ENCODE measurements at regions not wholly inside any gene's neighbourhood (a gene's known extent, or its start where the extent isn't known, plus 50 kb on each side); places are given as distances from the start of the nearest gene placed in this dataset.

DNA sequence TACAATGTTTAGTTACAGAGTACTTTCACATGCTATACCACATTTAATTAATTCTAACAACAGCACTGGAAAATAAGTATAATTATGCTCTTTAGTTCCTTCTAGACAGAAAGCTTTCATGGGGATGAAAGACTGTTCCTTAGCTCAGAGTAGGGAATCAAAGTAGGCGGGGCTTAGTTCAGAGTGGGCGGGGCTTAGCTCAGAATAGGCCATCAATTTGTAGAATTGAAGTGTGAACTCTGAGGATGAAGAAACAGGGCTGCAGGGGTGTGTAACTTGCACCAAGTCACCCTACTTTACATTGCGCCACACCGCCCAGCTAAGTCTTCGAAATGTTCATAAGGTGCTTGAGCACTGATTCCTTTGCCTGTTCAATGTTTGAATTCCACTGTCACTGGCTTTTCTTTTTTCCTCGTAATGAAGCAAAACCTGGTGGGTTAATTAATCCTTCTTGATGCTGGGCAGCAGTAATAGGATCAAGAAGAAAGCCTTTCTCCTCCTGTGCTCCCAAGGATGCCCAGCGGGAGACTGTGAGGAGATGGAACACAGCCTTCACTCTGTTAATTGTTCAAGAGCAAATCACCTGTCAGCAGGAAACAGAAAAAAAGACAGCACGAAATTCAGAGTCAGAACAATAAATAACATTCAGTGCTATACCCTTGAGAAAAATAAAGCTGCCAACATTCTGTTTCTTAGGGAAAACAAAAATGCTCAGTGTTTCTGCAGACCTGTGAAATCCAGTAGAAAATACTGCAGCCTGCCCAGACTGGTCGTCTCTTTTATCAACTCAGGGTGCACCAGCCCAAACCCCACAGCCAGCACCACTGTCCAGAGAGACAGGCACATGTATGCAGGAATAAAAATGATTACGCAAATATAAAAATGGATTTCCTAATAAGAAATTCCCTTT is 66.5 kb upstream of the CAMK1G start:
- Histone ChIP-seq H3K27me3 (ENCODE audit: control insufficient read depth, insufficient read depth, low read length) (no peaks in the 10 kb centered on the region), H3K27ac (ENCODE audit: low read length) (no peak overlapping the region), H3K4me3 (ENCODE audit: low read depth in 2 of 2, low read length in 2 of 2) (no peak overlapping the region), H3K9me3 (ENCODE audit: control insufficient read depth, insufficient read depth, low read depth, low read length) (no peaks in the 10 kb centered on the region), H3K4me1 (ENCODE audit: control insufficient read depth, insufficient read depth, low read length) (no peaks in the 10 kb centered on the region), H3K36me3 (ENCODE audit: control insufficient read depth, insufficient read depth, low read length) (no peaks in the 10 kb centered on the region)
- CTCF ChIA-PET: no interaction called here
- in situ Hi-C loops (cut with HindIII; ENCODE audit: low pct_unique_long_range_greater_than_20kb, low sequenced_read_pairs): no loop called here
- BruUV-seq (replicated peaks): no TSS peak
- no peak for TF ChIP-seq TCF7L2 (IDR thresholded peaks at IDR 0.05; ENCODE audit: low read depth, low read length)
- TF ChIP-seq, protein P1, sequence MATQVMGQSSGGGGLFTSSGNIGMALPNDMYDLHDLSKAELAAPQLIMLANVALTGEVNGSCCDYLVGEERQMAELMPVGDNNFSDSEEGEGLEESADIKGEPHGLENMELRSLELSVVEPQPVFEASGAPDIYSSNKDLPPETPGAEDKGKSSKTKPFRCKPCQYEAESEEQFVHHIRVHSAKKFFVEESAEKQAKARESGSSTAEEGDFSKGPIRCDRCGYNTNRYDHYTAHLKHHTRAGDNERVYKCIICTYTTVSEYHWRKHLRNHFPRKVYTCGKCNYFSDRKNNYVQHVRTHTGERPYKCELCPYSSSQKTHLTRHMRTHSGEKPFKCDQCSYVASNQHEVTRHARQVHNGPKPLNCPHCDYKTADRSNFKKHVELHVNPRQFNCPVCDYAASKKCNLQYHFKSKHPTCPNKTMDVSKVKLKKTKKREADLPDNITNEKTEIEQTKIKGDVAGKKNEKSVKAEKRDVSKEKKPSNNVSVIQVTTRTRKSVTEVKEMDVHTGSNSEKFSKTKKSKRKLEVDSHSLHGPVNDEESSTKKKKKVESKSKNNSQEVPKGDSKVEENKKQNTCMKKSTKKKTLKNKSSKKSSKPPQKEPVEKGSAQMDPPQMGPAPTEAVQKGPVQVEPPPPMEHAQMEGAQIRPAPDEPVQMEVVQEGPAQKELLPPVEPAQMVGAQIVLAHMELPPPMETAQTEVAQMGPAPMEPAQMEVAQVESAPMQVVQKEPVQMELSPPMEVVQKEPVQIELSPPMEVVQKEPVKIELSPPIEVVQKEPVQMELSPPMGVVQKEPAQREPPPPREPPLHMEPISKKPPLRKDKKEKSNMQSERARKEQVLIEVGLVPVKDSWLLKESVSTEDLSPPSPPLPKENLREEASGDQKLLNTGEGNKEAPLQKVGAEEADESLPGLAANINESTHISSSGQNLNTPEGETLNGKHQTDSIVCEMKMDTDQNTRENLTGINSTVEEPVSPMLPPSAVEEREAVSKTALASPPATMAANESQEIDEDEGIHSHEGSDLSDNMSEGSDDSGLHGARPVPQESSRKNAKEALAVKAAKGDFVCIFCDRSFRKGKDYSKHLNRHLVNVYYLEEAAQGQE (IDR thresholded peaks at IDR 0.05; ENCODE audit: insufficient read depth in 1 of 2, low read depth in 2 of 2, low read length in 1 of 2): no peak
- TF ChIP-seq POLR2AphosphoS5 (IDR thresholded peaks at IDR 0.05; ENCODE audit: low read depth, low read length): no peak
- no peak for TF ChIP-seq CTCF (IDR thresholded peaks at IDR 0.05)
- no peak for TF ChIP-seq SIN3A (IDR thresholded peaks at IDR 0.05; ENCODE audit: borderline replicate concordance, insufficient read depth, low read depth, low read length)
- POLR2A ChIA-PET: no interaction called here
- ATAC-seq (no peak), DNase-seq (ENCODE audit: low read depth, low spot score) (no peak)
- intact Hi-C loops (cut with micrococcal nuclease; ENCODE audit: unreplicated experiment): no loop called here

- DNase-seq (ENCODE audit: low read depth, low spot score) (no peak), ATAC-seq (no peak)
- POLR2A ChIA-PET: no interaction called here
- CTCF ChIA-PET: no interaction called here
- in situ Hi-C loops (cut with HindIII; ENCODE audit: low pct_unique_long_range_greater_than_20kb, low sequenced_read_pairs): no loop called here
- Histone ChIP-seq H3K27ac (ENCODE audit: low read length) (no peak overlapping the region), H3K4me1 (ENCODE audit: control insufficient read depth, insufficient read depth, low read length) (no peaks in the 10 kb centered on the region), H3K4me3 (ENCODE audit: low read depth in 2 of 2, low read length in 2 of 2) (no peak overlapping the region), H3K36me3 (ENCODE audit: control insufficient read depth, insufficient read depth, low read length) (no peaks in the 10 kb centered on the region), H3K27me3 (ENCODE audit: control insufficient read depth, insufficient read depth, low read length) (no peaks in the 10 kb centered on the region), H3K9me3 (ENCODE audit: control insufficient read depth, insufficient read depth, low read depth, low read length) (no peaks in the 10 kb centered on the region)
- BruUV-seq (replicated peaks): no TSS peak
- intact Hi-C loops (cut with micrococcal nuclease; ENCODE audit: unreplicated experiment): no loop called here
- TF ChIP-seq, protein P1 (IDR thresholded peaks at IDR 0.05; ENCODE audit: insufficient read depth in 1 of 2, low read depth in 2 of 2, low read length in 1 of 2): no peak
- TF ChIP-seq SIN3A (IDR thresholded peaks at IDR 0.05; ENCODE audit: borderline replicate concordance, insufficient read depth, low read depth, low read length) (no peak), POLR2AphosphoS5 (IDR thresholded peaks at IDR 0.05; ENCODE audit: low read depth, low read length) (no peak), TCF7L2 (IDR thresholded peaks at IDR 0.05; ENCODE audit: low read depth, low read length) (no peak), CTCF (IDR thresholded peaks at IDR 0.05) (no peak)
These were observed 65.8 kb upstream of the CAMK1G start for GRCh38 chr1:209517681-209518050.
